ELF-1 (cell line): ENCODE measurements at regions not wholly inside any gene's neighbourhood (a gene's known extent, or its start where the extent isn't known, plus 50 kb on each side); places are given as distances from the start of the nearest gene placed in this dataset.
A peak's percentile ranks its signal among the peaks of the same experiment; 100 is the strongest.
"Not testable (repeated sequence)": the region's sequence is repeated elsewhere in the genome, so short reads cannot be mapped to it uniquely, and the experiment has no call there.

Source experiments
- DNase-seq: peaks from one replicate; pipeline ENCODE4 v3.0.0-alpha.2; 2016; ENCODE audit warnings: low read depth, low spot score

- DNase-seq = peak; percentile 11
Measured at GRCh38 chr2:188787021-188787657, 187.0 kb upstream of the COL3A1 start.

- DNase-seq = no peak
Measured at GRCh38 chr2:188787658-188788240, 186.4 kb upstream of the COL3A1 start.

- no peak for DNase-seq
Measured at GRCh38 chr2:188788621-188789020, 185.6 kb upstream of the COL3A1 start.

DNA sequence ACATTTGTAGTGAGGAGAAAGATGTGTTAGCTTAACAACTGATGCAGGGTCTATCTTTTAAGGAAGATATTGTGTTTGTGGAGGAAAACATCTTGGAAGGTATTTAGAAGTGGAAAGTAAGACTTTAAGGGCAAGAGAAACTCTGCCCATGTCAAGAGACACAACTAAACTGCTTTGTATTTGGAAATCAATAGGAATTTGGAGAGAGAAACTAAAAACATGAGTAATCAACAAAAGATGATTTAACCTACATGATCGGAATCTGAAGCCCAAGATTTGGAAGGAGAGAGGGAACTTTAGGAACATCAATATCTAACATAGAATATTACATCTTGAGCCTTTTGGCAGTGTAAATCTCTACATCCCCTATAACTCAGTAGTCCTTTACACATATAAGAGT, 184.2 kb upstream of the COL3A1 start:
- DNase-seq = no peak

- DNase-seq = not testable (repeated sequence)
Measured at GRCh38 chr2:188794453-188794852, 179.7 kb upstream of the COL3A1 start.

GRCh38 chr2:188795762-188796161, 178.4 kb upstream of the COL3A1 start:
- DNase-seq = no peak

- no peak for DNase-seq
Measured at GRCh38 chr2:188797371-188797770, 176.8 kb upstream of the COL3A1 start.

DNA sequence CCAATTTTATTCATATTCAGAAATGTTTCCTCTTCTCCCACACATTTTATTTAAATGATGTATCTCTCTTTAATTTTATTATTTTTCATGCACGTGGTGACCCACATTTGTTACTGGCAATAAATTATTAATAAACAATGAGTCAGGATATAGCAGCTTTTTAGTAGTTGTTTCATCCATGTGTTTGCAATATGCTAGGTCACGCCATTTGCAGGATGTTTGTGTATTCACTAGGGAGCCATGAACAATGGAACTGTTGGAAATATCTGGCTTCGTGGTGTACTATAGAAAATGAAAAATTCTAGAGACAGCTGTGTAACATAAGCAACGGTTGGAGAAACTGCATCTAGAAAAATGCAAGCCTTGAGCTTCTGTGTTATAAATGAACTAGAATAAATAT, 176.0 kb upstream of the COL3A1 start:
- no peak for DNase-seq

- no peak for DNase-seq
Measured at GRCh38 chr2:188805219-188805618, 169.0 kb upstream of the COL3A1 start.

GRCh38 chr2:188808947-188809355, 165.2 kb upstream of the COL3A1 start:
- no peak for DNase-seq

DNA sequence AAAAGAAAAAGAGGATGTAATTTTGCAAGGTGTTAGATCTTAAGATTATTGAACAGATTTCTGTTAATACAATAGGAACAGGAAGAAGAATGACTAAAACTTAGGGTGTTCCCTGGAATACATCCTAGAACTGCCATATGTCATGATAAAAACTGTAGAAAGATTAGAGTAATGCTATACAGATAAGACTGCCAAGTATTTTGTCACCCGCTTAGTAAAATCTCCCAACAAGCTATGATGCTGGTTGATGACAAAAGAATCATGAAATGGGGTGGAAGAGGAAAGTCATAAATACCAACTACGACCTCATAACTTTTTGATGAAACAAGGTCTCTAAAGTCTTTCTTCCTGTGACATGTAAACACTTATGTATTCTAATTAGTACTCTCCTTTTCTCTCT, 163.6 kb upstream of the COL3A1 start:
- DNase-seq = no peak

DNA sequence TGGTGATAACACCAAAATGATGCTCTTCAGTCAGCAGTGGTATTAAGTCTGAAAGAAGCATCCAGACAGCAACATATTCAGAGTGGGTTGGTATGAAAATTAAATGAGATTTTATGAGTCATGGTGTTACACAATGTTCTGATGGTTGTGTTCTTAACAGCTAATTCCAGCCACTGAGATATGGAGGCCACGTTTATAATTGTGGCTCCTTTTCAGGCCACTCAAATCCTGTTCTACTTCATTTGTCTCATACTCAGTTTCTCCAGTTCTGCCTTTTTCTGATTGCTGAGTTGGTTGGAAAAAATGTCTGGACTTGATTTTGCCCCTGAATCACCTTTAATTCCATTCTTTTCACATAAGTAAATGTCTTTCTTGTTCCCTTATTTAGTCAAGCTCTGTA, 162.7 kb upstream of the COL3A1 start:
- no peak for DNase-seq

- DNase-seq = no peak
Measured at GRCh38 chr2:188813315-188813714, 160.9 kb upstream of the COL3A1 start.

GRCh38 chr2:188813857-188814256, 160.3 kb upstream of the COL3A1 start:
- DNase-seq = peak; percentile 21

- DNase-seq = no peak
Measured at GRCh38 chr2:188819011-188819410, 155.2 kb upstream of the COL3A1 start.

- peak; percentile 2 for DNase-seq
Measured at GRCh38 chr2:188819792-188820191, 154.4 kb upstream of the COL3A1 start.

DNA sequence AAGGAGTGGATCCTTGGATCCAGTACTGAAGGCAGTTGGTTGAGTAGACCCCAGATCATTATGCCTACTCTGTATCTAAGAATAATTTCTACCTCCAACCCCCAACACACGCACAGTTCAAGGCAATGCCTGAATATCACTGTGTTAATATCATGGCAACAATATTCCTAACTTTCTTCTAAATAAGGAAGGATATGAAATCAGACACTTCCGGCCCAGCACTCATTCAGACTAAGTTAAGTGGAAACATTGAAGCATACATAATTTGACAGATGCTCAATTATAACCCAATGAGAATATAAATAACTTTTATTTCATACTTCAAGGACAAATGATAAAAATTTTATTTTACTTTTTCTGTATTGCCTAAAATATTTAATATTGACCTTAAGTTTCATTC, 153.6 kb upstream of the COL3A1 start:
- DNase-seq = no peak

- DNase-seq = no peak
Measured at GRCh38 chr2:188824125-188824524, 150.0 kb upstream of the COL3A1 start.

- DNase-seq = no peak
Measured at GRCh38 chr2:188833331-188833730, 140.8 kb upstream of the COL3A1 start.

- DNase-seq = no peak
Measured at GRCh38 chr2:188833799-188834198, 140.4 kb upstream of the COL3A1 start.

GRCh38 chr2:188835006-188835405, 139.2 kb upstream of the COL3A1 start:
- no peak for DNase-seq

GRCh38 chr2:188835821-188836220, 138.4 kb upstream of the COL3A1 start:
- no peak for DNase-seq

DNA sequence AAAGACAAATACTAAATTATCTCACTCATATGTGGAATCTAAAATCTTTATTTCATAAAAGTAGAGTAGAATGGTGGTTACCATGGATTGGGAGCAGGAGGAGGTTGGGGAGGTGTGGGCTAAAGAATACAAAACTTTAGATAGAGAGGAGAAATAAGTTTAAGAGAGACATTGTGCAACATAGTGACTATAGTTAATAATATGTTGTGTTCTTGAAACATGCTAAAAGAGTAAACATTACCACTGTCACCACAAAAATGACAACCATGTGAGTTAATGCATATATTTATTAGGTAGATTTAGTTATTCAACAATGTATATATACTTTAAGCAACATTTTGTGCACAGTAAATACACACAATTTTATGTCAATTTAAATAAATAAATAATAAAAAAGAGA, 128.5 kb upstream of the COL3A1 start:
- DNase-seq = no peak
